Hematopoietic multipotent progenitor cell treated with erythropoietin and hydrocortisone succinate and interleukin-3 and kit ligand, for 4 days (in vitro differentiated cells): ENCODE measurements at regions not wholly inside any gene's neighbourhood (a gene's known extent, or its start where the extent isn't known, plus 50 kb on each side); places are given as distances from the start of the nearest gene placed in this dataset.
A peak's percentile ranks its signal among the peaks of the same experiment; 100 is the strongest.

Experiments
- DNase-seq: peaks from one replicate; pipeline ENCODE4 v3.0.0-alpha.2; 2015

- DNase-seq, result no peak
Observed at GRCh38 chr12:93163260-93164036, 214.3 kb upstream of the NUDT4 start.

- no peak for DNase-seq
Observed at GRCh38 chr12:93164103-93164880, 213.4 kb upstream of the NUDT4 start.

GRCh38 chr12:93165384-93165932, 212.3 kb upstream of the NUDT4 start:
- DNase-seq, result no peak

- no peak for DNase-seq
Observed at GRCh38 chr12:93166541-93167307, 211.0 kb upstream of the NUDT4 start.

GRCh38 chr12:93167331-93167730, 210.4 kb upstream of the NUDT4 start:
- DNase-seq, result no peak

- no peak for DNase-seq
Observed at GRCh38 chr12:93167841-93168492, 209.8 kb upstream of the NUDT4 start.

GRCh38 chr12:93168751-93169150, 209.0 kb upstream of the NUDT4 start:
- no peak for DNase-seq

GRCh38 chr12:93169536-93169935, 208.2 kb upstream of the NUDT4 start:
- no peak for DNase-seq

GRCh38 chr12:93170928-93171327, 206.8 kb upstream of the NUDT4 start:
- no peak for DNase-seq

- DNase-seq, result no peak
Observed at GRCh38 chr12:93173178-93173957, 204.4 kb upstream of the NUDT4 start.

- DNase-seq, result no peak
Observed at GRCh38 chr12:93174048-93174447, 203.7 kb upstream of the NUDT4 start.

GRCh38 chr12:93174473-93174872, 203.3 kb upstream of the NUDT4 start:
- DNase-seq, result no peak

- no peak for DNase-seq
Observed at GRCh38 chr12:93176165-93176564, 201.6 kb upstream of the NUDT4 start.

GRCh38 chr12:93176610-93177126, 201.1 kb upstream of the NUDT4 start:
- no peak for DNase-seq

GRCh38 chr12:93177208-93178153, 200.2 kb upstream of the NUDT4 start:
- peak; percentile 66 for DNase-seq

- no peak for DNase-seq
Observed at GRCh38 chr12:93178154-93178878, 199.4 kb upstream of the NUDT4 start.

GRCh38 chr12:93179792-93180191, 197.9 kb upstream of the NUDT4 start:
- no peak for DNase-seq

GRCh38 chr12:93180566-93180965, 197.2 kb upstream of the NUDT4 start:
- DNase-seq, result no peak

GRCh38 chr12:93181409-93181965, 196.2 kb upstream of the NUDT4 start:
- DNase-seq, result no peak
